WTC11 (cell line): ENCODE measurements at regions not wholly inside any gene's neighbourhood (a gene's known extent, or its start where the extent isn't known, plus 50 kb on each side); places are given as distances from the start of the nearest gene placed in this dataset.

Source experiments
- ATAC-seq: fragments of 200-7000 bp; cut with Tn5 transposase; 2 replicates; pipeline ENCODE4 v1.10.0; 2021; ENCODE audit warnings: mild to moderate bottlenecking, moderate library complexity
- CTCF ChIA-PET: fragments of 300-600 bp; sonication (Branson Sonifier 250); formaldehyde crosslinking; loops from one replicate; lab custom pipeline; 2021; ENCODE audit warnings: antibody characterized with exemption; lab: Charles Lee
- POLR2A ChIA-PET: fragments of 350-600 bp; sonication (Branson Sonifier 250); formaldehyde crosslinking; loops from one replicate; lab custom pipeline; 2021; ENCODE audit warnings: antibody characterized with exemption; lab: Charles Lee
- DNase-seq: peaks from one replicate; pipeline ENCODE4 v3.0.0; 2021; ENCODE audit warnings: low spot score
- H3K27ac Mint-ChIP-seq: 2 replicates; pipeline ENCODE4 v1.8.0; 2021; ENCODE audit warnings: mixed read lengths
- H3K27me3 Mint-ChIP-seq: 2 replicates; pipeline ENCODE4 v1.8.0; 2021; ENCODE audit warnings: low read depth, mild to moderate bottlenecking, moderate library complexity, mixed read lengths
- H3K36me3 Mint-ChIP-seq: 2 replicates; pipeline ENCODE4 v1.8.0; 2021; ENCODE audit warnings: mixed read lengths
- H3K4me1 Mint-ChIP-seq: 2 replicates; pipeline ENCODE4 v1.8.0; 2022; ENCODE audit warnings: mixed read lengths
- H3K4me3 Mint-ChIP-seq: 2 replicates; pipeline ENCODE4 v1.8.0; 2021; ENCODE audit warnings: mild to moderate bottlenecking, moderate library complexity, mixed read lengths
- H3K9me3 Mint-ChIP-seq: 2 replicates; pipeline ENCODE4 v1.8.0; 2021; ENCODE audit warnings: mixed read lengths
- CBFB ChIP-seq: sonication (generic); formaldehyde crosslinking; IDR thresholded peaks from 2 replicates; pipeline ENCODE4 v1.8.1; 2022; ENCODE audit warnings: mild to moderate bottlenecking, low read depth, missing genetic modification reagents
- CREM ChIP-seq: sonication (generic); formaldehyde crosslinking; IDR thresholded peaks from 2 replicates; pipeline ENCODE4 v1.8.1; 2022; ENCODE audit warnings: mild to moderate bottlenecking, missing genetic modification reagents, moderate library complexity
- GRHL2 ChIP-seq: fragments of 250-450 bp; sonication (Bioruptor Pico); IDR thresholded peaks from 2 replicates; pipeline ENCODE4 v1.8.0; 2022; ENCODE audit warnings: mild to moderate bottlenecking, moderate library complexity; ENCODE audit not compliant: insufficient replicate concordance, severe bottlenecking
- JAZF1 ChIP-seq: fragments of 250-450 bp; sonication (Bioruptor Pico); IDR thresholded peaks from 2 replicates; pipeline ENCODE4 v1.9.0; 2021; ENCODE audit warnings: moderate library complexity, mild to moderate bottlenecking, inconsistent platforms
- JUN ChIP-seq: sonication (generic); formaldehyde crosslinking; IDR thresholded peaks from 2 replicates; pipeline ENCODE4 v1.8.0; 2023; ENCODE audit warnings: mild to moderate bottlenecking, missing genetic modification reagents
- NFATC4 ChIP-seq: fragments of 250-450 bp; sonication (Bioruptor Pico); IDR thresholded peaks from 2 replicates; pipeline ENCODE4 v1.9.0; 2021; ENCODE audit warnings: mild to moderate bottlenecking
- NFE2L1 ChIP-seq: sonication (generic); formaldehyde crosslinking; IDR thresholded peaks from 2 replicates; pipeline ENCODE4 v1.8.1; 2023; ENCODE audit warnings: missing genetic modification reagents
- RORB ChIP-seq: fragments of 250-450 bp; sonication (Bioruptor Pico); IDR thresholded peaks from 2 replicates; pipeline ENCODE4 v1.9.0; 2021; ENCODE audit warnings: mild to moderate bottlenecking
- SMAD3 ChIP-seq: sonication (generic); formaldehyde crosslinking; IDR thresholded peaks from 2 replicates; pipeline ENCODE4 v1.8.0; 2022; ENCODE audit warnings: missing genetic modification reagents, mild to moderate bottlenecking, borderline replicate concordance
- TP53 ChIP-seq: sonication (generic); formaldehyde crosslinking; IDR thresholded peaks from 2 replicates; pipeline ENCODE4 v1.8.1; 2023; ENCODE audit warnings: mild to moderate bottlenecking, missing genetic modification reagents
- ZBTB21 ChIP-seq: sonication (generic); formaldehyde crosslinking; IDR thresholded peaks from 2 replicates; pipeline ENCODE4 v1.8.1; 2023; ENCODE audit warnings: mild to moderate bottlenecking, missing genetic modification reagents, borderline replicate concordance
- ZNF416 ChIP-seq: fragments of 250-450 bp; sonication (Bioruptor Pico); IDR thresholded peaks from 2 replicates; pipeline ENCODE4 v1.9.0; 2021; ENCODE audit warnings: mild to moderate bottlenecking, inconsistent platforms
- TF ChIP-seq, protein P1 (sequence below): sonication (generic); formaldehyde crosslinking; IDR thresholded peaks from 2 replicates; pipeline ENCODE4 v1.8.1; 2023; ENCODE audit warnings: mild to moderate bottlenecking, missing genetic modification reagents
- TF ChIP-seq, protein P2 (sequence below): sonication (generic); formaldehyde crosslinking; IDR thresholded peaks from 2 replicates; pipeline ENCODE4 v1.8.1; 2023; ENCODE audit warnings: mild to moderate bottlenecking, missing genetic modification reagents, moderate library complexity
- TF ChIP-seq, protein P3 (sequence below): sonication (generic); formaldehyde crosslinking; IDR thresholded peaks from 2 replicates; pipeline ENCODE4 v1.8.1; 2022; ENCODE audit warnings: mild to moderate bottlenecking, moderate library complexity, missing genetic modification reagents
- TF ChIP-seq, protein P4 (sequence below): sonication (generic); formaldehyde crosslinking; conservative IDR thresholded peaks from 2 replicates; pipeline ENCODE4 v1.8.1; 2022; ENCODE audit warnings: mild to moderate bottlenecking, missing genetic modification reagents
- TF ChIP-seq, protein P5 (sequence below): sonication (generic); formaldehyde crosslinking; IDR thresholded peaks from 2 replicates; pipeline ENCODE4 v1.8.1; 2022; ENCODE audit warnings: low read depth, mild to moderate bottlenecking, moderate library complexity, missing genetic modification reagents, borderline replicate concordance
- TF ChIP-seq, protein P6 (sequence below): sonication (generic); formaldehyde crosslinking; IDR thresholded peaks from 2 replicates; pipeline ENCODE4 v1.8.0; 2022; ENCODE audit warnings: mild to moderate bottlenecking, missing genetic modification reagents
- TF ChIP-seq, protein P7 (sequence below): sonication (generic); formaldehyde crosslinking; IDR thresholded peaks from 2 replicates; pipeline ENCODE4 v1.8.0; 2022; ENCODE audit warnings: mild to moderate bottlenecking, missing genetic modification reagents
- TF ChIP-seq, protein P8 (sequence below): sonication (generic); formaldehyde crosslinking; IDR thresholded peaks from 2 replicates; pipeline ENCODE4 v1.8.0; 2023; ENCODE audit warnings: missing genetic modification reagents
- TF ChIP-seq, protein P9 (sequence below): fragments of 250-450 bp; sonication (Bioruptor Pico); conservative IDR thresholded peaks from 2 replicates; pipeline ENCODE4 v1.9.0; 2021; ENCODE audit warnings: mild to moderate bottlenecking

DNA sequence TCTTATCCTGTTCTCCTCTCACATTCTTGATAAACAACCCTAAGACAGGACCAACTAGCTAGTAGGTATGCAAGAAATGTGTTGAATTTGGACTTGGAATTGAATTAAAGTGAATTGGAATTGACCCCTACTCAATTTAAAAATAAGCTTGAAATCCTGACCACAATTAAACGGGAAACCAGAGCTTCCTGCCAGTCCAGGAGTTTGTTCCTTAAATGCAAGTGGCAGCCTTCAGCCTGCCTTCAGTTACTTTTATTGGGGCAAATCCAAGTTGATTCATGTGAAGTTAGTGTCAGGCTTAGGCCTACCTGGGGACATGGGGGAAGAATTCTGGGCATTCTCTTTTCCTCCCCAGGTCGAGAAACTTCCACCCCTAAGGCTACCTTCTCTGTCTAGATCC is 457.6 kb downstream of the BCL11A start:
- DNase-seq: no peak

DNA sequence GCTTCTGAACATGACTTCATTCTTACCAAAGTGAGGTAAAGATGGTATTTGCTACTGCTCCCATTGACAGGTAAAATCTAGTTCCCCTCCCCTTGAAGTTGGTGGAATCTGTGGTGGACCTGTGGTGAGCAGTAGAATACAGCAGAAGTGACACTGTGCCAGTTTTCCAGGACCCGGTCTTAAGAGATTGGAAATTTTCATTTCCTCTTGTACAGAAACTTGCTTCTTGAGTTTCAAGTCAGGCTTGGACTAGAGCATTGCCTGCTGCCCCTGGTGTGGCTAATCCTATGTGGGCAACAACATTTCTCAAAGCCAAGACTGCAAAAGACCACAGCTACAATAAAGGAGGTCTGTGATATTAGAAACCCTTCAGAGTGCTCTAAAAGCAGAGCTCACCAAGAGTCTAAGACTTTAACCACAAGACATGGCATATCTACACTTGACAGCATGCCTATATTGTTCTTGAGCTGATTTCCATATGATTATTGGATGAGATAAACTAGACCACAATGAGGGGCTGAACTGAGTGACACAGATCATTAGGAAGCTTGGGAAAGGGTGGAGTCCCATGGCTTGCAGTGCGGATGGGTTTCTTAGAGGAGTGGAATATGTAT is 458.1 kb downstream of the BCL11A start:
- DNase-seq (no peak), ATAC-seq (no peak)
- Mint-ChIP-seq H3K27me3 (peaks cover 51% of the 10 kb centered on the region), H3K36me3 (no peaks in the 10 kb centered on the region), H3K4me1 (peaks cover 14% of the 10 kb centered on the region), H3K27ac (no peak overlapping the region), H3K9me3 (no peaks in the 10 kb centered on the region; the same call in 1 of the 2 replicates), H3K4me3 (no peak overlapping the region)
- ChIA-PET CTCF (interaction anchor here (0.6 kb wide), 1 partner anchor 412 kb away, joined by 3 read pairs; no protein-coding TSS in a partner anchor), POLR2A (no interaction called here)
- TF ChIP-seq RORB (CRISPR knock-in tag): no peak
- no peak for TF ChIP-seq CBFB
- TF ChIP-seq, protein P1, sequence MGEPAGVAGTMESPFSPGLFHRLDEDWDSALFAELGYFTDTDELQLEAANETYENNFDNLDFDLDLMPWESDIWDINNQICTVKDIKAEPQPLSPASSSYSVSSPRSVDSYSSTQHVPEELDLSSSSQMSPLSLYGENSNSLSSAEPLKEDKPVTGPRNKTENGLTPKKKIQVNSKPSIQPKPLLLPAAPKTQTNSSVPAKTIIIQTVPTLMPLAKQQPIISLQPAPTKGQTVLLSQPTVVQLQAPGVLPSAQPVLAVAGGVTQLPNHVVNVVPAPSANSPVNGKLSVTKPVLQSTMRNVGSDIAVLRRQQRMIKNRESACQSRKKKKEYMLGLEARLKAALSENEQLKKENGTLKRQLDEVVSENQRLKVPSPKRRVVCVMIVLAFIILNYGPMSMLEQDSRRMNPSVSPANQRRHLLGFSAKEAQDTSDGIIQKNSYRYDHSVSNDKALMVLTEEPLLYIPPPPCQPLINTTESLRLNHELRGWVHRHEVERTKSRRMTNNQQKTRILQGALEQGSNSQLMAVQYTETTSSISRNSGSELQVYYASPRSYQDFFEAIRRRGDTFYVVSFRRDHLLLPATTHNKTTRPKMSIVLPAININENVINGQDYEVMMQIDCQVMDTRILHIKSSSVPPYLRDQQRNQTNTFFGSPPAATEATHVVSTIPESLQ (CRISPR knock-in tag): no peak
- TF ChIP-seq, protein P2, sequence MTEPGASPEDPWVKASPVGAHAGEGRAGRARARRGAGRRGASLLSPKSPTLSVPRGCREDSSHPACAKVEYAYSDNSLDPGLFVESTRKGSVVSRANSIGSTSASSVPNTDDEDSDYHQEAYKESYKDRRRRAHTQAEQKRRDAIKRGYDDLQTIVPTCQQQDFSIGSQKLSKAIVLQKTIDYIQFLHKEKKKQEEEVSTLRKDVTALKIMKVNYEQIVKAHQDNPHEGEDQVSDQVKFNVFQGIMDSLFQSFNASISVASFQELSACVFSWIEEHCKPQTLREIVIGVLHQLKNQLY (CRISPR knock-in tag): no peak
- TF ChIP-seq, protein P3, sequence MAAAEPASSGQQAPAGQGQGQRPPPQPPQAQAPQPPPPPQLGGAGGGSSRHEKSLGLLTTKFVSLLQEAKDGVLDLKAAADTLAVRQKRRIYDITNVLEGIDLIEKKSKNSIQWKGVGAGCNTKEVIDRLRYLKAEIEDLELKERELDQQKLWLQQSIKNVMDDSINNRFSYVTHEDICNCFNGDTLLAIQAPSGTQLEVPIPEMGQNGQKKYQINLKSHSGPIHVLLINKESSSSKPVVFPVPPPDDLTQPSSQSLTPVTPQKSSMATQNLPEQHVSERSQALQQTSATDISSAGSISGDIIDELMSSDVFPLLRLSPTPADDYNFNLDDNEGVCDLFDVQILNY (CRISPR knock-in tag): no peak
- TF ChIP-seq, protein P4, sequence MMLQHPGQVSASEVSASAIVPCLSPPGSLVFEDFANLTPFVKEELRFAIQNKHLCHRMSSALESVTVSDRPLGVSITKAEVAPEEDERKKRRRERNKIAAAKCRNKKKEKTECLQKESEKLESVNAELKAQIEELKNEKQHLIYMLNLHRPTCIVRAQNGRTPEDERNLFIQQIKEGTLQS: no peak
- TF ChIP-seq SMAD3 (CRISPR knock-in tag): no peak
- TF ChIP-seq JAZF1 (CRISPR knock-in tag): no peak
- TF ChIP-seq, protein P5, sequence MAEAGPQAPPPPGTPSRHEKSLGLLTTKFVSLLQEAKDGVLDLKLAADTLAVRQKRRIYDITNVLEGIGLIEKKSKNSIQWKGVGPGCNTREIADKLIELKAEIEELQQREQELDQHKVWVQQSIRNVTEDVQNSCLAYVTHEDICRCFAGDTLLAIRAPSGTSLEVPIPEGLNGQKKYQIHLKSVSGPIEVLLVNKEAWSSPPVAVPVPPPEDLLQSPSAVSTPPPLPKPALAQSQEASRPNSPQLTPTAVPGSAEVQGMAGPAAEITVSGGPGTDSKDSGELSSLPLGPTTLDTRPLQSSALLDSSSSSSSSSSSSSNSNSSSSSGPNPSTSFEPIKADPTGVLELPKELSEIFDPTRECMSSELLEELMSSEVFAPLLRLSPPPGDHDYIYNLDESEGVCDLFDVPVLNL (CRISPR knock-in tag): no peak
- TF ChIP-seq NFATC4 (CRISPR knock-in tag): no peak
- TF ChIP-seq, protein P6, sequence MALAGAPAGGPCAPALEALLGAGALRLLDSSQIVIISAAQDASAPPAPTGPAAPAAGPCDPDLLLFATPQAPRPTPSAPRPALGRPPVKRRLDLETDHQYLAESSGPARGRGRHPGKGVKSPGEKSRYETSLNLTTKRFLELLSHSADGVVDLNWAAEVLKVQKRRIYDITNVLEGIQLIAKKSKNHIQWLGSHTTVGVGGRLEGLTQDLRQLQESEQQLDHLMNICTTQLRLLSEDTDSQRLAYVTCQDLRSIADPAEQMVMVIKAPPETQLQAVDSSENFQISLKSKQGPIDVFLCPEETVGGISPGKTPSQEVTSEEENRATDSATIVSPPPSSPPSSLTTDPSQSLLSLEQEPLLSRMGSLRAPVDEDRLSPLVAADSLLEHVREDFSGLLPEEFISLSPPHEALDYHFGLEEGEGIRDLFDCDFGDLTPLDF (CRISPR knock-in tag): no peak
- TF ChIP-seq TP53 (CRISPR knock-in tag): no peak
- TF ChIP-seq ZNF416: no peak
- no peak for TF ChIP-seq CREM (CRISPR knock-in tag)
- TF ChIP-seq ZBTB21 (CRISPR knock-in tag): no peak

More for the DNA sequence above, 457.6 kb downstream of the BCL11A start:
- Mint-ChIP-seq H3K27ac (no peak overlapping the region), H3K4me3 (no peak overlapping the region), H3K4me1 (peaks cover 14% of the 10 kb centered on the region), H3K9me3 (no peaks in the 10 kb centered on the region; the same call in 1 of the 2 replicates), H3K27me3 (peaks cover 51% of the 10 kb centered on the region), H3K36me3 (no peaks in the 10 kb centered on the region)
- POLR2A ChIA-PET: no interaction called here
- no peak for ATAC-seq
- CTCF ChIA-PET: interaction anchor here (0.6 kb wide), 1 partner anchor 411 kb away, joined by 3 read pairs; no protein-coding TSS in a partner anchor
- TF ChIP-seq GRHL2 (CRISPR knock-in tag) (no peak), RORB (CRISPR knock-in tag) (no peak), JUN (CRISPR knock-in tag) (no peak), NFE2L1 (CRISPR knock-in tag) (no peak)
- TF ChIP-seq, protein P4: no peak
- TF ChIP-seq, protein P7, sequence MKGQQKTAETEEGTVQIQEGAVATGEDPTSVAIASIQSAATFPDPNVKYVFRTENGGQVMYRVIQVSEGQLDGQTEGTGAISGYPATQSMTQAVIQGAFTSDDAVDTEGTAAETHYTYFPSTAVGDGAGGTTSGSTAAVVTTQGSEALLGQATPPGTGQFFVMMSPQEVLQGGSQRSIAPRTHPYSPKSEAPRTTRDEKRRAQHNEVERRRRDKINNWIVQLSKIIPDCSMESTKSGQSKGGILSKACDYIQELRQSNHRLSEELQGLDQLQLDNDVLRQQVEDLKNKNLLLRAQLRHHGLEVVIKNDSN (CRISPR knock-in tag): no peak
- TF ChIP-seq, protein P2 (CRISPR knock-in tag): no peak
- TF ChIP-seq, protein P8, sequence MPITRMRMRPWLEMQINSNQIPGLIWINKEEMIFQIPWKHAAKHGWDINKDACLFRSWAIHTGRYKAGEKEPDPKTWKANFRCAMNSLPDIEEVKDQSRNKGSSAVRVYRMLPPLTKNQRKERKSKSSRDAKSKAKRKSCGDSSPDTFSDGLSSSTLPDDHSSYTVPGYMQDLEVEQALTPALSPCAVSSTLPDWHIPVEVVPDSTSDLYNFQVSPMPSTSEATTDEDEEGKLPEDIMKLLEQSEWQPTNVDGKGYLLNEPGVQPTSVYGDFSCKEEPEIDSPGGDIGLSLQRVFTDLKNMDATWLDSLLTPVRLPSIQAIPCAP (CRISPR knock-in tag): no peak
- TF ChIP-seq, protein P9, sequence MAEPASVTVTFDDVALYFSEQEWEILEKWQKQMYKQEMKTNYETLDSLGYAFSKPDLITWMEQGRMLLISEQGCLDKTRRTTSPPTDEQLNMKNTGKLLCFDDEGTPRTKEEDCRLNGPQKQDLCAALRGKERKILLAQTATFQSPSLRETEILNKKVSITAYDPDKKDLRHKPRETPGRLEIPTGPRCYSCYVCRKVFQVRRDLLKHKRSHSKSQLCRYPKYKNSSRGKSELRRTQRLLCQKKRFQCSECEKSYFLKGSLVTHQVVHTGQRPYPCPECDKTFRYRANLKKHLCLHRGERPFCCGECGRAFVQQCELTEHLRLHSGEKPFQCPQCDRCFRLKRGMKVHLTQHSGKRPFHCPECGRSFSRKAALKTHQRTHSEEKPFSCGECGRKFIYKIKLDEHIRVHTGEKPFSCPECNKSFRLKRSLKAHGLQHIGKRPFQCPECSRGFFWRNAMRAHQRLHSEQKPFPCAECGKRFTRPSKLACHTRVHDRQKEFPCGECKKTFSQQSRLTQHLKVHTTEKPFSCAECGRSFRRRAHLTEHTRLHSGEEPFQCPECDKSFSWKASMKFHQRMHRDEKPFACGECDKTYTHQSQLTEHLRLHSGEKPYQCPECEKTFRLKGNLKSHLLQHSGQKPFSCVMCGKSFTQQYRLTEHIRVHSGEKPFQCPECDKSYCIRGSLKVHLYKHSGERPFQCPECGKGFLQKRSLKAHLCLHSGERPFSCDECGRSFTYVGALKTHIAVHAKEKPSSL (CRISPR knock-in tag): no peak
